ENCODE measurements at regions not wholly inside any gene's neighbourhood (a gene's known extent, or its start where the extent isn't known, plus 50 kb on each side); places are given as distances from the start of the nearest gene placed in this dataset.

- no peak for DNase-seq (ENCODE audit: low read depth in 2 of 2)
These were observed 665.7 kb downstream of the ZNF674 start for GRCh38 chrX:45879512-45879911.

DNA sequence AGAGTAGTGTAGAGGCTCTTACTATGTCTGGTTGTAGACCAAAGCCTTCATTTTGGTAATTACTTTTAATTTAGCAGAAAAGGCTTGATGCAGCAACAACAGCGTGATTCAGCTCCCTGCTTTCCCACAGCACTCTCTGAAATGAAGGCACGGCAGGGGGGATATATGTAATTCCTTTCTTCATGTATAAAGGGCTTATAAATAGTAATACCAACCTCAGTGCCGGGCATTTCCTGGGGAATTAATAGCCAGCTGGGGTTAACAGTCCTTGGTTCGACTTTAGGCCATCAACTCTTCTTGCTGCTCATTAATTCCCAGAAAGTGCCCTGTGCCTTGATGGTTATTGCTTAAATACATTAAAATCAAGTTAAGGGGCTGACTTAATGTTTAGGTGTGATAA is 669.0 kb downstream of the ZNF674 start:
- DNase-seq (ENCODE audit: low read depth in 2 of 2) = no peak

GRCh38 chrX:45873781-45874180 is 671.4 kb downstream of the ZNF674 start:
- DNase-seq (ENCODE audit: low read depth in 2 of 2) = no peak

DNA sequence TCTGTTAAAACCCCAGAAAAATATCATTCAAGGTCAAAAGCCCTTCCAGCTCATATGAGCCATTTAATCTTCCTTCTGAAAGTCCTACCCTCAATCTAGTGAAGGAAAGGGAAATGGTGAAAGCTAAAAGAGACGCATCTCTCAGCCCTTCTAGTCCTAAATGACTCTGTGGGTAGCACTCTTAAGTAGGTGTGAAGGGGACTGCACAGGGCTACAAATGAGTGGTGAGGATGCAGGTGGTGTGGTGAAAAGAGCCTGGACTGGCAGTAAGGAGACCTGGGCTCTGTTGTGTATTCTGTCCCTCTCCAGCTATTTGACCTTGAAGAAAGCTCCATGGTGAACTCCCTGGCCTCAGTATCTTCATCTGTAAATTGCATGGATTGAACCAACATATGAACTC is 671.8 kb upstream of the DIPK2B start:
- DNase-seq (ENCODE audit: low read depth in 2 of 2) = no peak

GRCh38 chrX:45868425-45868824 is 667.7 kb upstream of the DIPK2B start:
- DNase-seq (ENCODE audit: low read depth in 2 of 2) = no peak

- DNase-seq (ENCODE audit: low read depth in 2 of 2) = no peak
These were observed 662.1 kb upstream of the DIPK2B start for GRCh38 chrX:45862801-45863200.

GRCh38 chrX:45860450-45860849 is 659.8 kb upstream of the DIPK2B start:
- DNase-seq (ENCODE audit: low read depth in 2 of 2) = no peak

DNA sequence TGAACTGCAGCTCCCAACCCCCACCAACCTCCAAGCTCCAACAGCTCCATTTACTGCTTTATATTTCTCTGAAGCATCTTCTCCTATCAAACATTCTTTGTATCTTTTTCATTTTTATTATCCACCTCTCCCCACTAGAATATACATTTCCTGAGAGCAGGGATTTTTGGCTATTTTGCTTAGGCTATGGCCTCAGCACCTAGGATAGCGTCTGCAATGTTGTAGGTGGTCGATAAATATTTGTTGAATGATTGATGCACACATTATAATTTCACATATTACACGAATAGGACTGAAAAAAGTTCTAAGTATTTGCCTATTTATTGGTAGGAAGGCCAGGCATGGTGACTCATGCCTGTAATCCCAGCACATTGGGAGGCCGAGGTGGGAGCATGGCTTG is 658.7 kb upstream of the DIPK2B start:
- DNase-seq (ENCODE audit: low read depth in 2 of 2) = no peak

DNA sequence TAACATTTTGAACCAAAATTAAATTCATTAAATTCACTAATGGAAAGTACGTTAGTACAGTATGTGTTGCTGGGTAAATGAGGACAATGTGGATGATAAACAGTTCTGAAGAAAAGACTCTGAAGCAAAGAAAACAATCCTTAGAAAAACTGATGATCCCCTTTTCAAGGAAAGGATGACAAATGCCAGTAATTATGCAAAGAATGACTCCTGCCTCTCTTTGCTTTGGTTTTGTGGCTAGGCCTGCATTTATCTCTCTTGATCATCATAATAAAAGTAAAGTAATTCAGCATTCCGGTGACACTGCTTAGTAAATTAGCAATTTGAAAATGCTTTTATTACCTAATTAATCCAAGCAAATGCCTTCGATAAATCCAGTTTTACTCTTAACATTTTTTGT is 652.2 kb upstream of the DIPK2B start:
- DNase-seq (ENCODE audit: low read depth in 2 of 2) = no peak

DNA sequence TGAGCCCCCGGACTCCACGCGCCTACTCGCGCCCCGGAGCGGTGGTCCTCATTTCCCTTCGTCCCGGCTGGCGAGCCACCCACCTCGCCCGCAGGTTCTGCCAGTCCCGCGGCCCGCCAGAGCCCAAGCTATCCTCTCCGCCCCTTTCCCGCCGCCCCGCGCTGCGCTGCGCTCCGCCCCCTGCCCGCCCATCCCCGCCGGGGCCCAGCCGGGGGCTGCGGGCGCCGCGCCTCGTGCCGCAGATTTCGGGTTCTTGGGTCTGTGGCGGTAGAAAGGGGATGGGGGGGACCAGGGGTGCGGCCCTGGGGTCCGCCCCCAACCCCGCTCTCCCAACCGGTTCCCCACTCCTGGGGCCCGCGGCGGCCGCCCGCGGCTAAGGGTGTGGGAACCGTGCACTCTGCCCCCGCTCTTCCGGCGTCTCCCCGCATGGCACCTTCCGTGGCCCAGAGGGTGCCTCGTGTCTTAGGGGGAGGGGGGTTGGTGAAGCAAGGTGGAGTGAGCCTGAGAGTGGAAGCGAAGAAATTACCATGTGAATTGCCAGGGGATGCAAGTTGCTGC is 650.8 kb upstream of the DIPK2B start:
- peak; percentile 37 to 45 for DNase-seq (ENCODE audit: low read depth in 2 of 2)

DNA sequence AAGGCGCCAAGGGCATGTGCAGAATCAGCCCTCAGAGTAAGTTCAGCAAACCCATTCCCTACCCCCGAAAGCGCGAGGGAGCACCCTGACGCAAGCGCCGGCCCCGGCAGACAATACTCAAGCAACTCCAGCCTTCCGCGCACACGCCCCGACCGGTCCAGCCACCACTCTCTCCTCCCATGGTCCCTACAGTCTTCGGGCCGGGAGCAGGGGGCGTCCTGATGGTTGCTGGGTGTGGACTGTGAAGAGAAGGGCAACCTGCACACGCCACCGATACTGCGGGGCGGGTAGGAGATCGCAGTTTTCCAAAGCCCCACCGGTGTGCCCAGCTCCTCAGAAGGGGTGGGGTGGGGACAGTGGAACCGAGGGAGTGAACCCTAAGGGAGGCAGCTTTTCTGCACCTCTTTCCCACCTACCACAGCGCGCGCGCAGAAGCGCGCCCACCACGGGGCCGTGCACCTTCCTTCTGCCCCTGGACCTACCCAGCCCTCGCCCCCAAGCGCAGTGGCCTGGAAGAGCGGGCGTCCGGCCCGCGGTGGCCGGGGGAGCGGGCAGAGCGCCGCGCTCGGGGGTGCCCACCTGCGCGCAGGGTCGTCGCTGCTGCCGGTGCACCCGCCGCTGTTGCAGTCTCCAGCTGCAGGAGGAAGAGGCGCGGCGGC is 650.2 kb upstream of the DIPK2B start:
- DNase-seq (ENCODE audit: low read depth in 2 of 2) = no peak

GRCh38 chrX:45850197-45850774 is 649.6 kb upstream of the DIPK2B start:
- DNase-seq (ENCODE audit: low read depth in 2 of 2) = no peak

GRCh38 chrX:45849261-45849862 is 648.7 kb upstream of the DIPK2B start:
- DNase-seq (ENCODE audit: low read depth in 2 of 2) = no peak

- no peak for DNase-seq (ENCODE audit: low read depth in 2 of 2)
These were observed 647.3 kb upstream of the DIPK2B start for GRCh38 chrX:45847961-45848360.

- DNase-seq (ENCODE audit: low read depth in 2 of 2) = no peak
These were observed 645.7 kb upstream of the DIPK2B start for GRCh38 chrX:45846328-45846727.

DNA sequence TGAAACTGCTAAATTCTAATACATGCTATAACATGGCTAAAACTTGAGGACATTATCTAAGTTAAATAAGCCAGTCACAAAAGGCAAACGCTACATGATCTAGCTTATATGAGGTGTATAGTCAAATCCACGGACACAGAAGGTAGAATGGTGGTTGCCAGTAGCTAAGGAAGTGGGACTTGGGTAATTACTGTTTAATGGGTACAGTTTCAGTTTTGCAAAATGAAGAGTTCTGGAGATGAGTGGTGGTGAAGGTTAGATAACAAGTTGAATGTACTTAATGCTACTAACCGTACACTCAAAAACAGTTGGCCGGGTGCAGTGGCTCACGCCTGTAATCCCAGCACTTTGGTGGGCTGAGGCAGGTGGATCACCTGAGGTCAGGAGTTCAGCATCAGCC is 644.5 kb upstream of the DIPK2B start:
- no peak for DNase-seq (ENCODE audit: low read depth in 2 of 2)

DNA sequence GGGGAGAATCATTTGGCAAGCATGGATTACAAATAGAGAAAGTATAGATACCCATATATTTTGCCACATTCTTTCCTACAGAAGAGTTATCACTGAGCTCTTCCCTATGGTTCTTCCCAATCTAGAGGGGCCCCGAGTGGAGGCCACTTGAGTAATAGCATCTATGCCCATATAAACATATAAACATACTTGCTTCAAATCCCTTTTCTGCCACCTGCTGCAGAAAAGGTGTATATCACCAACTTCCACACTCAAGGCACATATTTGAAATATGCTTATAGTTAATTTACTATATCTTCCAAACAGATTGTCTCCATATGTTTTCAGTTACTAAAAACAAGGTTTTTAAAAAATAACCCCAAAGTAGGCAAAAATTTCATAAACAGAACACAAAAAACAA is 642.8 kb upstream of the DIPK2B start:
- no peak for DNase-seq (ENCODE audit: low read depth in 2 of 2)

DNA sequence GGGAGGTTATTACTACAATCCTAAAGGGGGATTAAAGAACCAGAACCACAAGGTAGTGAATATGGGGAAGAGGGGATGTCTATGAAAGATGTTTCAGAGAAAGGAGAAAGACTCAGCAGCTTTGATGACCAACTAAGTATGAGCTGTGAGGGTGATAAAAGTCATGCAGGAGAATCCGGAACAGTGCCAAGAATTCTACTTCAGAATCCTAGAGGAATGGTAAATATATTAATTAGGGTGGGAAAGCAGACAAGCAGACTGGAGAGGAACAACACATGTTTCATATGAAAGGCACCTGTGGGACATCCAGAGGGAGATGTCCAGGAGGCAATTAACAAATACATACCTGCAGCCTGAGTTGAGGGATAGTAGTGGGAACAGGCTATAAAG is 642.2 kb upstream of the DIPK2B start:
- DNase-seq (ENCODE audit: low read depth in 2 of 2) = no peak

DNA sequence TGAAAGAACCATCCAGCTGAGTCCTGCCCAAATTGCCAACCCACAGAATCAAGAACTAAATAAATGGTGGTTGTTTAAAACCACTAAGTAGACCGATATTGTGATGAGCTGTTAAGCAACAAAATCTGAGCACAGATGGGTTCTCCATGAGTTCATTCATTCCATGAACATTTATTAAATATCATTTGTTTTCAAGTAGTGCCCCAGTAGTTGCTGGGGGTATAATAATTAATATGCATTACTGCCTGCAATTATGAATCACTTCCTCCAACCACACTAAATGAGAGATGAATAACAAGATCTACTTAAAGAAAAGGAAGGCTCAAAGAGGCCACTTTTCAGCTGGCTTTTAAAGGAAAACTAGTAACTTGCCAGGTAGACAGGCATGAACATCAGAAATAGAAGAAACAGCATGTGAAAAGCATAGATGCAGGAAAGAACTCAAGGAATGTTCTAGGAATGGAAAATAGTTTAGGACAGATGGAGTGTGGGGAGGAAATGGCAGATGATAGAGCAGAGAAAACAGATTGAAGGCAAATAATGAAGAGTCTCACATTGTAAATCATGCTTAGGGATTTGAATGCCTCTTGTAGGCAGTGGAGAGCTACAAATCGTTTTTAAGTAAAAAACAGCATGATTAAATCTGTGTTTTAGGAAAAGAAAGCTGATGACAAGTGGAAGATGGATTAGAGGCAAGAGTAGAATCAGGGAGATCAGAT is 641.7 kb upstream of the DIPK2B start:
- no peak for DNase-seq (ENCODE audit: low read depth in 2 of 2)

GRCh38 chrX:45840411-45840950 is 639.8 kb upstream of the DIPK2B start:
- DNase-seq (ENCODE audit: low read depth in 2 of 2) = no peak

- DNase-seq (ENCODE audit: low read depth in 2 of 2) = no peak
These were observed 629.7 kb upstream of the DIPK2B start for GRCh38 chrX:45830343-45830742.

DNA sequence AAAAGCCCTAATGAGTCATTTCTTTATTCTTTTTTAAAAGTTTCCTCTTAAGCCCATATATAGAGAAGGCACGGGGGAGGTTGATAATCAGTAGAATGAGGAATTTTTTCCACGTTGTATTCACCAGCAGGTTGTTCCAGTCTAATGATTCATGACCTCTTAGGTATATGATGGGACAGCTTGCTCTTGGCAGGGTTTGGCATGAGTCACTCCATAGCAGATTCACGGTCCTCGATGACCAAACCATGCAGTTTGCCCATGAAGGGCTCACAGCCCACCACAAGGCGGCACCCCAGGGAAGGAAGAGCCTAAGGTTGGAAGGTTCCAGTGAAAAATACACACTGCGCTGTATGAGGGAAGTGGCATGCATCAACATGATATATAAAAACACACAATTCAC is 623.8 kb upstream of the DIPK2B start:
- DNase-seq (ENCODE audit: low read depth in 2 of 2) = peak; percentile 36 to 41
